BLaER1 (cell line): ENCODE measurements at regions not wholly inside any gene's neighbourhood (a gene's known extent, or its start where the extent isn't known, plus 50 kb on each side); places are given as distances from the start of the nearest gene placed in this dataset.
"Not testable (repeated sequence)": the region's sequence is repeated elsewhere in the genome, so short reads cannot be mapped to it uniquely, and the experiment has no call there.

Experiments used
- H3K27ac ChIP-seq: shearing (Covaris generic); formaldehyde crosslinking; 2 replicates; pipeline ENCODE4 v1.8.1; 2022
- H3K27me3 ChIP-seq: shearing (Covaris generic); formaldehyde crosslinking; 2 replicates; pipeline ENCODE4 v1.8.1; 2022
- H3K36me3 ChIP-seq: shearing (Covaris generic); formaldehyde crosslinking; 2 replicates; pipeline ENCODE4 v1.8.1; 2022
- H3K4me1 ChIP-seq: shearing (Covaris generic); formaldehyde crosslinking; 2 replicates; pipeline ENCODE4 v1.8.1; 2022
- H3K4me2 ChIP-seq: shearing (Covaris generic); formaldehyde crosslinking; 2 replicates; pipeline ENCODE4 v1.8.1; 2022
- H3K4me3 ChIP-seq: shearing (Covaris generic); formaldehyde crosslinking; 2 replicates; pipeline ENCODE4 v1.8.1; 2022
- H3K9ac ChIP-seq: shearing (Covaris generic); formaldehyde crosslinking; 2 replicates; pipeline ENCODE4 v1.8.1; 2022
- H3K9me3 ChIP-seq: shearing (Covaris generic); formaldehyde crosslinking; 2 replicates; pipeline ENCODE4 v1.8.1; 2022
- H4K20me1 ChIP-seq: shearing (Covaris generic); formaldehyde crosslinking; 2 replicates; pipeline ENCODE4 v1.8.1; 2022
- Cebpa-rat ChIP-seq: shearing (Covaris generic); IDR thresholded peaks from 2 replicates; pipeline ENCODE4 v1.8.1; 2022

GRCh38 chr3:171979081-171979480 is 60.3 kb upstream of the FNDC3B start:
- no peak overlapping the region for H3K4me2 ChIP-seq
- no peaks in the 10 kb centered on the region for H3K36me3 ChIP-seq
- H3K9me3 ChIP-seq = 0 out of 2 replicates have a peak, but pooled peaks cover 3% of the 10 kb centered on the region
- no peaks in the 10 kb centered on the region for H4K20me1 ChIP-seq
- no peak overlapping the region for H3K4me3 ChIP-seq
- no peak overlapping the region for H3K9ac ChIP-seq
- no peak for TF ChIP-seq Cebpa-rat
- H3K27ac ChIP-seq = no peak overlapping the region
- H3K4me1 ChIP-seq = peaks cover 50% of the 10 kb centered on the region
- no peaks in the 10 kb centered on the region for H3K27me3 ChIP-seq

- H3K36me3 ChIP-seq = no peaks in the 10 kb centered on the region
- no peak overlapping the region for H3K9ac ChIP-seq
- H3K27me3 ChIP-seq = no peaks in the 10 kb centered on the region
- peak overlapping the region; percentile 49 for H3K4me2 ChIP-seq
- H3K4me3 ChIP-seq = no peak overlapping the region
- 0 out of 2 replicates have a peak, but pooled peaks cover 3% of the 10 kb centered on the region for H3K9me3 ChIP-seq
- H3K4me1 ChIP-seq = peaks cover 39% of the 10 kb centered on the region
- TF ChIP-seq Cebpa-rat = no peak
- H4K20me1 ChIP-seq = no peaks in the 10 kb centered on the region
- H3K27ac ChIP-seq = peak overlapping the region; percentile 40; the same call in 1 of the 2 replicates
These were observed 58.7 kb upstream of the FNDC3B start for GRCh38 chr3:171980578-171981270.

- 0 out of 2 replicates have a peak, but pooled peaks cover 3% of the 10 kb centered on the region for H3K9me3 ChIP-seq
- no peak overlapping the region for H3K4me3 ChIP-seq
- H3K9ac ChIP-seq = no peak overlapping the region
- H4K20me1 ChIP-seq = no peaks in the 10 kb centered on the region
- TF ChIP-seq Cebpa-rat = no peak
- H3K36me3 ChIP-seq = no peaks in the 10 kb centered on the region
- H3K27me3 ChIP-seq = no peaks in the 10 kb centered on the region
- H3K4me1 ChIP-seq = peaks cover 34% of the 10 kb centered on the region
- no peak overlapping the region for H3K27ac ChIP-seq
- H3K4me2 ChIP-seq = peak overlapping the region; percentile 49; the same call in 1 of the 2 replicates
These were observed 58.1 kb upstream of the FNDC3B start for GRCh38 chr3:171981271-171981605.

GRCh38 chr3:171982828-171983227 is 56.5 kb upstream of the FNDC3B start:
- no peak overlapping the region for H3K9ac ChIP-seq
- TF ChIP-seq Cebpa-rat = no peak
- H3K9me3 ChIP-seq = no peaks in the 10 kb centered on the region
- no peak overlapping the region for H3K4me3 ChIP-seq
- peaks cover 18% of the 10 kb centered on the region for H3K4me1 ChIP-seq
- H4K20me1 ChIP-seq = no peaks in the 10 kb centered on the region
- H3K27me3 ChIP-seq = no peaks in the 10 kb centered on the region
- no peaks in the 10 kb centered on the region for H3K36me3 ChIP-seq
- H3K4me2 ChIP-seq = no peak overlapping the region
- no peak overlapping the region for H3K27ac ChIP-seq

- not testable (repeated sequence) for H3K9me3 ChIP-seq, H4K20me1 ChIP-seq, H3K4me3 ChIP-seq, H3K36me3 ChIP-seq, H3K9ac ChIP-seq, H3K27me3 ChIP-seq, H3K27ac ChIP-seq, H3K4me2 ChIP-seq
- peaks cover 14% of the 10 kb centered on the region for H3K4me1 ChIP-seq
These were observed 55.7 kb upstream of the FNDC3B start for GRCh38 chr3:171983685-171984084.

- Histone ChIP-seq H3K27me3 (no peaks in the 10 kb centered on the region), H3K4me1 (peaks cover 14% of the 10 kb centered on the region), H3K36me3 (no peaks in the 10 kb centered on the region), H3K4me3 (no peak overlapping the region), H4K20me1 (no peaks in the 10 kb centered on the region), H3K27ac (no peak overlapping the region), H3K9ac (no peak overlapping the region), H3K4me2 (no peak overlapping the region), H3K9me3 (no peaks in the 10 kb centered on the region)
- no peak for TF ChIP-seq Cebpa-rat
These were observed 54.5 kb upstream of the FNDC3B start for GRCh38 chr3:171984883-171985282.

GRCh38 chr3:171986176-171986575 is 53.2 kb upstream of the FNDC3B start:
- Histone ChIP-seq H3K9me3 (no peaks in the 10 kb centered on the region), H3K4me1 (peaks cover 2% of the 10 kb centered on the region), H3K36me3 (no peaks in the 10 kb centered on the region), H4K20me1 (no peaks in the 10 kb centered on the region), H3K4me2 (no peak overlapping the region), H3K27ac (no peak overlapping the region), H3K4me3 (no peak overlapping the region), H3K9ac (no peak overlapping the region), H3K27me3 (no peaks in the 10 kb centered on the region)
- TF ChIP-seq Cebpa-rat = no peak

- Histone ChIP-seq H3K27ac (no peak overlapping the region), H4K20me1 (no peaks in the 10 kb centered on the region), H3K4me3 (no peak overlapping the region), H3K4me1 (no peaks in the 10 kb centered on the region), H3K9ac (no peak overlapping the region), H3K36me3 (no peaks in the 10 kb centered on the region), H3K4me2 (no peak overlapping the region), H3K27me3 (no peaks in the 10 kb centered on the region), H3K9me3 (no peaks in the 10 kb centered on the region)
- no peak for TF ChIP-seq Cebpa-rat
These were observed 52.4 kb upstream of the FNDC3B start for GRCh38 chr3:171986757-171987518.
